IMR-90 (cell line): ENCODE measurements at regions not wholly inside any gene's neighbourhood (a gene's known extent, or its start where the extent isn't known, plus 50 kb on each side); places are given as distances from the start of the nearest gene placed in this dataset.

Experiments used
- BHLHE40 ChIP-seq: fragments of 150-350 bp; IDR thresholded peaks from 2 replicates; pipeline ENCODE4 v1.6.1; 2016; ENCODE audit warnings: mild to moderate bottlenecking, low read depth, low read length
- CEBPB ChIP-seq: IDR thresholded peaks from 2 replicates; pipeline ENCODE4 v1.6.1; 2012; ENCODE audit warnings: low read depth, low read length, improper control_type of control experiment
- CTCF ChIP-seq: conservative IDR thresholded peaks from 2 replicates; pipeline ENCODE4 v1.5.1; 2012; ENCODE audit warnings: mild to moderate bottlenecking, low read depth, low read length, improper control_type of control experiment
- FOS ChIP-seq: fragments of 150-350 bp; IDR thresholded peaks from 2 replicates; pipeline ENCODE4 v1.6.1; 2016; ENCODE audit warnings: low read depth, low read length
- MAFK ChIP-seq: IDR thresholded peaks from 2 replicates; pipeline ENCODE4 v1.6.1; 2012; ENCODE audit warnings: low read depth, low read length, improper control_type of control experiment
- MAZ ChIP-seq: IDR thresholded peaks from 2 replicates; pipeline ENCODE4 v1.6.1; 2012; ENCODE audit warnings: low read depth, mild to moderate bottlenecking, low read length, improper control_type of control experiment, moderate library complexity, borderline replicate concordance
- MXI1 ChIP-seq: IDR thresholded peaks from 2 replicates; pipeline ENCODE4 v1.6.1; 2012; ENCODE audit warnings: low read depth, mild to moderate bottlenecking, low read length, moderate library complexity, borderline replicate concordance
- POLR2A ChIP-seq: IDR thresholded peaks from 2 replicates; pipeline ENCODE4 v1.6.1; 2012; ENCODE audit warnings: mild to moderate bottlenecking, low read depth, low read length
- RAD21 ChIP-seq: IDR thresholded peaks from 2 replicates; pipeline ENCODE4 v1.6.1; 2012; ENCODE audit warnings: low read length, improper control_type of control experiment
- RCOR1 ChIP-seq: IDR thresholded peaks from 2 replicates; pipeline ENCODE4 v1.6.1; 2012; ENCODE audit warnings: mild to moderate bottlenecking, low read length, improper control_type of control experiment; ENCODE audit not compliant: insufficient replicate concordance
- RFX5 ChIP-seq: IDR thresholded peaks from 2 replicates; pipeline ENCODE4 v1.8.0; 2012; ENCODE audit warnings: low read depth, mild to moderate bottlenecking, low read length, moderate library complexity
- SMC3 ChIP-seq: fragments of 150-350 bp; IDR thresholded peaks from 2 replicates; pipeline ENCODE4 v1.6.1; 2016; ENCODE audit warnings: low read depth, mild to moderate bottlenecking, antibody characterized with exemption, low read length, moderate library complexity
- USF2 ChIP-seq: fragments of 150-350 bp; IDR thresholded peaks from 2 replicates; pipeline ENCODE4 v1.6.1; 2017; ENCODE audit warnings: mild to moderate bottlenecking, antibody characterized with exemption, low read length, low read depth

GRCh38 chr13:40344270-40345148, 321.9 kb downstream of the FOXO1 start:
- no peak for TF ChIP-seq CTCF
- no peak for TF ChIP-seq POLR2A
- TF ChIP-seq RAD21: no peak
- TF ChIP-seq MAZ: no peak
- TF ChIP-seq MXI1: no peak
- TF ChIP-seq SMC3: no peak
- TF ChIP-seq FOS: no peak
- TF ChIP-seq MAFK: no peak
- TF ChIP-seq USF2: no peak
- no peak for TF ChIP-seq CEBPB
- no peak for TF ChIP-seq RFX5
- no peak for TF ChIP-seq RCOR1
- TF ChIP-seq BHLHE40: no peak
